Endothelial cell of umbilical vein (primary cell): ENCODE measurements at regions not wholly inside any gene's neighbourhood (a gene's known extent, or its start where the extent isn't known, plus 50 kb on each side); places are given as distances from the start of the nearest gene placed in this dataset.
A peak's percentile ranks its signal among the peaks of the same experiment; 100 is the strongest.

Experiments used
- BruUV-seq: library from RNA; stranded (reverse); fragments of 400-500 nt; replicated peaks from 2 replicates; lab custom pipeline; 2021; lab: Mats Ljungman, UMichigan
- CTCF ChIA-PET: fragments of 300-600, 350-600 bp; sonication (Branson Sonifier 250); formaldehyde crosslinking; loops from one replicate; lab custom pipeline; 2021; ENCODE audit warnings: antibody characterized with exemption, inconsistent platforms; lab: Charles Lee
- POLR2A ChIA-PET: fragments of 300-600, 350-600 bp; sonication (Branson Sonifier 250); formaldehyde crosslinking; loops from one replicate; lab custom pipeline; 2021; ENCODE audit warnings: antibody characterized with exemption, inconsistent platforms; lab: Charles Lee
- DNase-seq: peaks from one replicate; pipeline ENCODE4 v3.0.0-alpha.2; 2011; ENCODE audit warnings: low read depth, low spot score
- FAIRE-seq: peaks from 2 replicates; lab custom pipeline; 2011; peaks lifted over from hg19 to GRCh38; lab: Jason Lieb, UNC
- H2AFZ ChIP-seq: 2 replicates; pipeline ENCODE4 v1.6.0; 2012; ENCODE audit warnings: low read depth, low read length, control low read depth, inconsistent platforms
- H3K27ac ChIP-seq: 2 replicates; pipeline ENCODE4 v1.5.1; 2011; ENCODE audit warnings: low read depth, mild to moderate bottlenecking, control low read depth, low read length, moderate library complexity; ENCODE audit not compliant: insufficient read depth
- H3K27me3 ChIP-seq, 2 experiments: 2 replicates each; pipeline versions ENCODE4 v1.6.0 to v1.6.1; 2011; ENCODE audit warnings: low read length in 2 of 2, mixed read lengths in 1 of 2; ENCODE audit not compliant: control insufficient read depth in 2 of 2, insufficient read depth in 2 of 2
- H3K36me3 ChIP-seq, 2 experiments: 2 replicates in 1 of 2; 3 replicates in 1 of 2; pipeline ENCODE4 v1.5.1; 2011; ENCODE audit warnings: low read length in 2 of 2, mild to moderate bottlenecking in 1 of 2, moderate library complexity in 1 of 2; ENCODE audit not compliant: control insufficient read depth in 2 of 2, insufficient read depth in 2 of 2; ENCODE audit errors: extremely low read depth in 1 of 2
- H3K4me1 ChIP-seq: 3 replicates; pipeline ENCODE4 v1.5.1; 2011; ENCODE audit warnings: mild to moderate bottlenecking, low read length; ENCODE audit not compliant: control insufficient read depth, insufficient read depth; ENCODE audit errors: extremely low read depth
- H3K4me2 ChIP-seq: 2 replicates; pipeline ENCODE4 v1.6.1; 2011; ENCODE audit warnings: low read length, control low read depth, mixed read lengths; ENCODE audit not compliant: insufficient read depth
- H3K4me3 ChIP-seq, 3 experiments: fragments of 200-600 bp in 1 of 3; sonication (generic), shearing (Covaris generic) in 1 of 3; replicated peaks in 1 of 3; 2 replicates each; pipeline ENCODE4 v1.5.1; 2011 to 2016; ENCODE audit warnings: control low read depth in 3 of 3, low read length in 3 of 3, mild to moderate bottlenecking in 2 of 3, inconsistent platforms in 1 of 3, low read depth in 1 of 3, moderate library complexity in 1 of 3; ENCODE audit not compliant: insufficient read depth in 1 of 3
- H3K79me2 ChIP-seq: 2 replicates; pipeline ENCODE4 v1.6.0; 2012; ENCODE audit warnings: low read length, inconsistent platforms; ENCODE audit not compliant: control insufficient read depth, insufficient read depth
- H3K9ac ChIP-seq: replicated peaks from 2 replicates; pipeline ENCODE3; 2011; ENCODE audit warnings: low read length, control low read depth; ENCODE audit not compliant: insufficient read depth; ENCODE audit errors: extremely low read depth
- H3K9me1 ChIP-seq: replicated peaks from 3 replicates; pipeline ENCODE4 v1.6.0; 2011; ENCODE audit warnings: mild to moderate bottlenecking, low read length; ENCODE audit not compliant: control insufficient read depth, insufficient read depth; ENCODE audit errors: extremely low read depth
- H3K9me3 ChIP-seq: replicated peaks from 2 replicates; pipeline ENCODE4 v1.5.1; 2012; ENCODE audit warnings: low read length, inconsistent platforms; ENCODE audit not compliant: control insufficient read depth, insufficient read depth
- H4K20me1 ChIP-seq: replicated peaks from 2 replicates; pipeline ENCODE3; 2011; ENCODE audit warnings: mild to moderate bottlenecking, low read length; ENCODE audit not compliant: control insufficient read depth, insufficient read depth; ENCODE audit errors: extremely low read depth
- CTCF ChIP-seq, 2 donors: IDR thresholded peaks; 1 replicate in 1 of 2; 2 replicates in 1 of 2; pipeline ENCODE4 v1.5.1; 2011; ENCODE audit warnings: low read length in 2 of 2, mild to moderate bottlenecking in 2 of 2, moderate library complexity in 2 of 2, control low read depth in 1 of 2, inconsistent platforms in 1 of 2, low read depth in 1 of 2; ENCODE audit not compliant: insufficient read depth in 1 of 2; ENCODE audit errors: extremely low read depth in 1 of 2
- FOS ChIP-seq: IDR thresholded peaks from 2 replicates; pipeline ENCODE4 v1.6.1; 2011; ENCODE audit warnings: mild to moderate bottlenecking, low read length, moderate library complexity, borderline replicate concordance; ENCODE audit not compliant: insufficient read depth
- JUN ChIP-seq: IDR thresholded peaks from 2 replicates; pipeline ENCODE4 v1.6.1; 2011; ENCODE audit warnings: borderline replicate concordance, low read depth; ENCODE audit not compliant: insufficient read length, insufficient read depth
- dilution Hi-C: fragments of 300-500 bp; cut with MboI; formaldehyde crosslinking; loops from one replicate; pipeline ENCODE4 v1.15.0; 2019; ENCODE audit warnings: low sequenced_read_pairs; ENCODE audit not compliant: extremely low pct_ligation_motif_present
- intact Hi-C: fragments of 100-400 bp; cut with micrococcal nuclease; formaldehyde crosslinking; loops from one replicate; pipeline ENCODE4 v1.10.0; 2022

GRCh38 chr11:8809939-8810539, 101.0 kb upstream of the AKIP1 start:
- DNase-seq (peak; percentile 5), FAIRE-seq (no peak)
- no TSS peak for BruUV-seq
- TF ChIP-seq CTCF (IDR thresholded peaks at IDR 0.05; ENCODE audit: extremely low read depth in 1 of 2, insufficient read depth in 1 of 2, low read depth in 1 of 2, low read length in 2 of 2) (no peak), JUN (no peak), FOS (no peak)
- Histone ChIP-seq H3K4me3 (peak overlapping the region in 1 of 3 experiments; percentile 16), H3K4me2 (peak overlapping the region; percentile 20), H3K27me3 (no peaks in the 10 kb centered on the region), H3K36me3 (no peaks in the 10 kb centered on the region), H3K4me1 (peaks cover 15% of the 10 kb centered on the region), H3K9me3 (no peaks in the 10 kb centered on the region), H3K9ac (no peak overlapping the region), H3K9me1 (no peaks in the 10 kb centered on the region), H3K27ac (no peak overlapping the region), H2AFZ (peak overlapping the region; percentile 35), H4K20me1 (no peaks in the 10 kb centered on the region), H3K79me2 (no peaks in the 10 kb centered on the region)
- intact Hi-C loops (no loop called here), dilution Hi-C loops (no loop called here)
- ChIA-PET CTCF (interaction anchor here (0.7 to 1.5 kb wide), 6 partner anchors 11 to 426 kb away, joined by 3 to 4 read pairs (median 4); no protein-coding TSS in a partner anchor), POLR2A (interaction anchor here (0.7 kb wide), 1 partner anchor 64 kb away, joined by 3 read pairs; no protein-coding TSS in a partner anchor)
